H1 (cell line): ENCODE measurements at regions not wholly inside any gene's neighbourhood (a gene's known extent, or its start where the extent isn't known, plus 50 kb on each side); places are given as distances from the start of the nearest gene placed in this dataset.
A peak's percentile ranks its signal among the peaks of the same experiment; 100 is the strongest.

ENCODE experiments used
- GTF2F1 ChIP-seq: IDR thresholded peaks from 2 replicates; pipeline ENCODE4 v1.6.1; 2012; ENCODE audit warnings: low read depth, low read length, improper control_type of control experiment, borderline replicate concordance
- HDAC2 ChIP-seq, 2 experiments: fragments of 300-600 bp in 1 of 2; sonication (generic) in 1 of 2; IDR thresholded peaks; 2 replicates each; pipeline ENCODE4 v1.6.1; 2011 to 2012; ENCODE audit warnings: low read depth in 2 of 2, low read length in 2 of 2, mild to moderate bottlenecking in 2 of 2, moderate library complexity in 2 of 2, borderline replicate concordance in 1 of 2, inconsistent platforms in 1 of 2
- RAD21 ChIP-seq, 2 experiments: IDR thresholded peaks in 1 of 2; conservative IDR thresholded peaks in 1 of 2; 2 replicates each; pipeline ENCODE4 v1.6.1; 2011; ENCODE audit warnings: low read depth in 2 of 2, low read length in 2 of 2, improper control_type of control experiment in 1 of 2, inconsistent platforms in 1 of 2, mild to moderate bottlenecking in 1 of 2, moderate library complexity in 1 of 2
- YY1 ChIP-seq: IDR thresholded peaks from 2 replicates; pipeline ENCODE4 v1.6.1; 2011; ENCODE audit warnings: low read depth, mild to moderate bottlenecking, low read length
- TF ChIP-seq, protein P1 (sequence below): fragments of 300-600 bp; sonication (generic); IDR thresholded peaks from 2 replicates; pipeline ENCODE4 v1.7.1; 2012; ENCODE audit warnings: low read length, moderate library complexity, mild to moderate bottlenecking, inconsistent platforms; ENCODE audit not compliant: insufficient replicate concordance
- TF ChIP-seq, protein P2 (sequence below), 3 experiments: IDR thresholded peaks; 1 replicate in 2 of 3; 2 replicates in 1 of 3; pipeline versions ENCODE4 v1.5.1 to v1.6.1; 2011; ENCODE audit warnings: low read length in 3 of 3, mild to moderate bottlenecking in 3 of 3, inconsistent platforms in 2 of 3, low read depth in 1 of 3, moderate library complexity in 1 of 3; ENCODE audit not compliant: insufficient read depth in 1 of 3; ENCODE audit errors: control extremely low read depth in 1 of 3

DNA sequence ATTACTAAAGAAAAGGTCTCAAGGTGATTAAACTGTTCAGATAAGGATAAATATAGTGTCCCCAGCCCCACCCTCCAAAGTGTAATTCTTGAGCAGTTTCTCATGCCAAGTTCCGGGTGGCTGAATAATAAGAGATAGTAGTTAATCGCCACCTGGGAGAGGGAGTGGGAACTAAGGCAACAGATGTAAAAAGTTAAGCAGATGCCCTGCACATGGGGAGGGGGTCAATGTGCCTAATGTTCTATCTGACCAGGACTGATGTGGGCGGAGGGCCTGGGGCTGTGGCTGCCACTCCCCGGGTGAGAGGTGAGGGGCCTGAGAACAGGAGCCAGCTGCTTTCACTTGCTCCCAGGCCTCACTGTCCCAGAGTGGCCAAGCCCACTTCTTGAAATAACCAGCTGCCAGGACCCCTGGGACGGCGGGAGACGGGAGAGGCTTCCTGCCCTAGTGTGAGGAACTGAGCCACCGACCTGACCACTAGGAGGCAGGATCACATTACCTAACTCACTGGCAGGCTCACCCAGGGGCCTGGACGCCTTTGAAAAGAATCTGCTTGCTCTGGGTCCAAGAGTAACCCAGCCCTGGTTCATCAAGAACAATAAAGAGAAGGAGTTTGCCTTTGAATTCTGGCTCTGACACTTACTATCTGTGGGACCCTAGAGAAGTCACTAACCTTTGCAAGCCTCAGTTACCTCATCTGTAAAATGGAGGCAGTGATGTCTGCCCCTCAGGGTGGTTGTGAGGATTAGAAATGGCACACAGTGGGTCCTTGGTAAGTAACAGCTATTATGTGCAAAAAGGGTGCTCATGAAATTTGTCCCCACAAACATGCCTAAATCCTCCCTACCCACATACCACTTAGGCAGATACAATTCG lies 179.2 kb downstream of the ATG4C start (continued):
- TF ChIP-seq, protein P1, sequence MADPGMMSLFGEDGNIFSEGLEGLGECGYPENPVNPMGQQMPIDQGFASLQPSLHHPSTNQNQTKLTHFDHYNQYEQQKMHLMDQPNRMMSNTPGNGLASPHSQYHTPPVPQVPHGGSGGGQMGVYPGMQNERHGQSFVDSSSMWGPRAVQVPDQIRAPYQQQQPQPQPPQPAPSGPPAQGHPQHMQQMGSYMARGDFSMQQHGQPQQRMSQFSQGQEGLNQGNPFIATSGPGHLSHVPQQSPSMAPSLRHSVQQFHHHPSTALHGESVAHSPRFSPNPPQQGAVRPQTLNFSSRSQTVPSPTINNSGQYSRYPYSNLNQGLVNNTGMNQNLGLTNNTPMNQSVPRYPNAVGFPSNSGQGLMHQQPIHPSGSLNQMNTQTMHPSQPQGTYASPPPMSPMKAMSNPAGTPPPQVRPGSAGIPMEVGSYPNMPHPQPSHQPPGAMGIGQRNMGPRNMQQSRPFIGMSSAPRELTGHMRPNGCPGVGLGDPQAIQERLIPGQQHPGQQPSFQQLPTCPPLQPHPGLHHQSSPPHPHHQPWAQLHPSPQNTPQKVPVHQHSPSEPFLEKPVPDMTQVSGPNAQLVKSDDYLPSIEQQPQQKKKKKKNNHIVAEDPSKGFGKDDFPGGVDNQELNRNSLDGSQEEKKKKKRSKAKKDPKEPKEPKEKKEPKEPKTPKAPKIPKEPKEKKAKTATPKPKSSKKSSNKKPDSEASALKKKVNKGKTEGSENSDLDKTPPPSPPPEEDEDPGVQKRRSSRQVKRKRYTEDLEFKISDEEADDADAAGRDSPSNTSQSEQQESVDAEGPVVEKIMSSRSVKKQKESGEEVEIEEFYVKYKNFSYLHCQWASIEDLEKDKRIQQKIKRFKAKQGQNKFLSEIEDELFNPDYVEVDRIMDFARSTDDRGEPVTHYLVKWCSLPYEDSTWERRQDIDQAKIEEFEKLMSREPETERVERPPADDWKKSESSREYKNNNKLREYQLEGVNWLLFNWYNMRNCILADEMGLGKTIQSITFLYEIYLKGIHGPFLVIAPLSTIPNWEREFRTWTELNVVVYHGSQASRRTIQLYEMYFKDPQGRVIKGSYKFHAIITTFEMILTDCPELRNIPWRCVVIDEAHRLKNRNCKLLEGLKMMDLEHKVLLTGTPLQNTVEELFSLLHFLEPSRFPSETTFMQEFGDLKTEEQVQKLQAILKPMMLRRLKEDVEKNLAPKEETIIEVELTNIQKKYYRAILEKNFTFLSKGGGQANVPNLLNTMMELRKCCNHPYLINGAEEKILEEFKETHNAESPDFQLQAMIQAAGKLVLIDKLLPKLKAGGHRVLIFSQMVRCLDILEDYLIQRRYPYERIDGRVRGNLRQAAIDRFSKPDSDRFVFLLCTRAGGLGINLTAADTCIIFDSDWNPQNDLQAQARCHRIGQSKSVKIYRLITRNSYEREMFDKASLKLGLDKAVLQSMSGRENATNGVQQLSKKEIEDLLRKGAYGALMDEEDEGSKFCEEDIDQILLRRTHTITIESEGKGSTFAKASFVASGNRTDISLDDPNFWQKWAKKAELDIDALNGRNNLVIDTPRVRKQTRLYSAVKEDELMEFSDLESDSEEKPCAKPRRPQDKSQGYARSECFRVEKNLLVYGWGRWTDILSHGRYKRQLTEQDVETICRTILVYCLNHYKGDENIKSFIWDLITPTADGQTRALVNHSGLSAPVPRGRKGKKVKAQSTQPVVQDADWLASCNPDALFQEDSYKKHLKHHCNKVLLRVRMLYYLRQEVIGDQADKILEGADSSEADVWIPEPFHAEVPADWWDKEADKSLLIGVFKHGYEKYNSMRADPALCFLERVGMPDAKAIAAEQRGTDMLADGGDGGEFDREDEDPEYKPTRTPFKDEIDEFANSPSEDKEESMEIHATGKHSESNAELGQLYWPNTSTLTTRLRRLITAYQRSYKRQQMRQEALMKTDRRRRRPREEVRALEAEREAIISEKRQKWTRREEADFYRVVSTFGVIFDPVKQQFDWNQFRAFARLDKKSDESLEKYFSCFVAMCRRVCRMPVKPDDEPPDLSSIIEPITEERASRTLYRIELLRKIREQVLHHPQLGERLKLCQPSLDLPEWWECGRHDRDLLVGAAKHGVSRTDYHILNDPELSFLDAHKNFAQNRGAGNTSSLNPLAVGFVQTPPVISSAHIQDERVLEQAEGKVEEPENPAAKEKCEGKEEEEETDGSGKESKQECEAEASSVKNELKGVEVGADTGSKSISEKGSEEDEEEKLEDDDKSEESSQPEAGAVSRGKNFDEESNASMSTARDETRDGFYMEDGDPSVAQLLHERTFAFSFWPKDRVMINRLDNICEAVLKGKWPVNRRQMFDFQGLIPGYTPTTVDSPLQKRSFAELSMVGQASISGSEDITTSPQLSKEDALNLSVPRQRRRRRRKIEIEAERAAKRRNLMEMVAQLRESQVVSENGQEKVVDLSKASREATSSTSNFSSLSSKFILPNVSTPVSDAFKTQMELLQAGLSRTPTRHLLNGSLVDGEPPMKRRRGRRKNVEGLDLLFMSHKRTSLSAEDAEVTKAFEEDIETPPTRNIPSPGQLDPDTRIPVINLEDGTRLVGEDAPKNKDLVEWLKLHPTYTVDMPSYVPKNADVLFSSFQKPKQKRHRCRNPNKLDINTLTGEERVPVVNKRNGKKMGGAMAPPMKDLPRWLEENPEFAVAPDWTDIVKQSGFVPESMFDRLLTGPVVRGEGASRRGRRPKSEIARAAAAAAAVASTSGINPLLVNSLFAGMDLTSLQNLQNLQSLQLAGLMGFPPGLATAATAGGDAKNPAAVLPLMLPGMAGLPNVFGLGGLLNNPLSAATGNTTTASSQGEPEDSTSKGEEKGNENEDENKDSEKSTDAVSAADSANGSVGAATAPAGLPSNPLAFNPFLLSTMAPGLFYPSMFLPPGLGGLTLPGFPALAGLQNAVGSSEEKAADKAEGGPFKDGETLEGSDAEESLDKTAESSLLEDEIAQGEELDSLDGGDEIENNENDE, result no peak
- TF ChIP-seq YY1 (0 out of 2 replicates have a peak, but pooled peaks have one; percentile 19), RAD21 (IDR thresholded peaks at IDR 0.05 in 1 of 2, conservative IDR thresholded peaks at IDR 0.05 in 1 of 2; ENCODE audit: low read depth in 2 of 2, low read length in 2 of 2) (peak; percentile 87 to 93), HDAC2 (IDR thresholded peaks at IDR 0.05; ENCODE audit: borderline replicate concordance in 1 of 2, low read depth in 2 of 2, low read length in 2 of 2) (0 out of 4 replicates have a peak, but pooled peaks of 1 of the 2 experiments have one; percentile 41), GTF2F1 (no peak)
- TF ChIP-seq, protein P2, sequence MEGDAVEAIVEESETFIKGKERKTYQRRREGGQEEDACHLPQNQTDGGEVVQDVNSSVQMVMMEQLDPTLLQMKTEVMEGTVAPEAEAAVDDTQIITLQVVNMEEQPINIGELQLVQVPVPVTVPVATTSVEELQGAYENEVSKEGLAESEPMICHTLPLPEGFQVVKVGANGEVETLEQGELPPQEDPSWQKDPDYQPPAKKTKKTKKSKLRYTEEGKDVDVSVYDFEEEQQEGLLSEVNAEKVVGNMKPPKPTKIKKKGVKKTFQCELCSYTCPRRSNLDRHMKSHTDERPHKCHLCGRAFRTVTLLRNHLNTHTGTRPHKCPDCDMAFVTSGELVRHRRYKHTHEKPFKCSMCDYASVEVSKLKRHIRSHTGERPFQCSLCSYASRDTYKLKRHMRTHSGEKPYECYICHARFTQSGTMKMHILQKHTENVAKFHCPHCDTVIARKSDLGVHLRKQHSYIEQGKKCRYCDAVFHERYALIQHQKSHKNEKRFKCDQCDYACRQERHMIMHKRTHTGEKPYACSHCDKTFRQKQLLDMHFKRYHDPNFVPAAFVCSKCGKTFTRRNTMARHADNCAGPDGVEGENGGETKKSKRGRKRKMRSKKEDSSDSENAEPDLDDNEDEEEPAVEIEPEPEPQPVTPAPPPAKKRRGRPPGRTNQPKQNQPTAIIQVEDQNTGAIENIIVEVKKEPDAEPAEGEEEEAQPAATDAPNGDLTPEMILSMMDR (IDR thresholded peaks at IDR 0.05; ENCODE audit: control extremely low read depth in 1 of 3, insufficient read depth in 1 of 3, low read depth in 1 of 3, low read length in 3 of 3), result peak; percentile 83 to 93 (median 88)
